GM12892 (cell line): ENCODE measurements at regions not wholly inside any gene's neighbourhood (a gene's known extent, or its start where the extent isn't known, plus 50 kb on each side); places are given as distances from the start of the nearest gene placed in this dataset.

Experiments
- POLR2A ChIP-seq: IDR thresholded peaks from 2 replicates; pipeline ENCODE4 v1.6.1; 2011; ENCODE audit warnings: low read depth, low read length, control low read depth
- POLR2AphosphoS5 ChIP-seq: IDR thresholded peaks from 2 replicates; pipeline ENCODE4 v1.6.1; 2011; ENCODE audit warnings: low read depth, low read length, control low read depth
- TAF1 ChIP-seq: IDR thresholded peaks from 2 replicates; pipeline ENCODE4 v1.6.1; 2011; ENCODE audit warnings: low read depth, mild to moderate bottlenecking, control low read depth, low read length, borderline replicate concordance

GRCh38 chr9:100852088-100852487, 176.4 kb upstream of the PLPPR1 start:
- TF ChIP-seq POLR2A (no peak), TAF1 (no peak), POLR2AphosphoS5 (no peak)
